ENCODE measurements at regions not wholly inside any gene's neighbourhood (a gene's known extent, or its start where the extent isn't known, plus 50 kb on each side); places are given as distances from the start of the nearest gene placed in this dataset.
"Not testable (repeated sequence)": the region's sequence is repeated elsewhere in the genome, so short reads cannot be mapped to it uniquely, and the experiment has no call there.

GRCh38 chr6:68225729-68226128 is 409.4 kb upstream of the ADGRB3 start (continued):
- TF ChIP-seq HEYL (CRISPR knock-in tag; IDR thresholded peaks at IDR 0.05) = no peak
- no peak for TF ChIP-seq HES2 (IDR thresholded peaks at IDR 0.05)

- Histone ChIP-seq H3K4me3 (no peak overlapping the region), H3K9me3 (no peaks in the 10 kb centered on the region), H3K4me1 (no peaks in the 10 kb centered on the region), H3K4me2 (no peak overlapping the region), H3K27ac (no peak overlapping the region)
- DNase-seq (ENCODE audit: low read depth in 1 of 2, low spot score in 1 of 2) (no peak), ATAC-seq (no peak), FAIRE-seq (no peak)
- ChIA-PET CTCF (no interaction called here), POLR2A (no interaction called here)
- 49% methylated on average over 2 of the region's 2 CpGs for WGBS (ENCODE audit: missing lambda C conversion rate)
- no peak for TF ChIP-seq SREBF2 (IDR thresholded peaks at IDR 0.05)
- TF ChIP-seq MAZ (IDR thresholded peaks at IDR 0.05; ENCODE audit: borderline replicate concordance, low read depth, low read length) = no peak
- no peak for TF ChIP-seq ZFP36 (IDR thresholded peaks at IDR 0.05; ENCODE audit: borderline replicate concordance, partially characterized antibody)
- TF ChIP-seq TFCP2L1 (CRISPR knock-in tag; IDR thresholded peaks at IDR 0.05) = no peak
- no peak for TF ChIP-seq NR3C1 (IDR thresholded peaks at IDR 0.05)
- TF ChIP-seq POLR2A (IDR thresholded peaks at IDR 0.05; ENCODE audit: low read length) = no peak
- no peak for TF ChIP-seq ELK1 (IDR thresholded peaks at IDR 0.05; ENCODE audit: low read depth, low read length)
- no peak for TF ChIP-seq MAFK (IDR thresholded peaks at IDR 0.05; ENCODE audit: partially characterized antibody)
- no peak for TF ChIP-seq EP300 (IDR thresholded peaks at IDR 0.05)
- no peak for TF ChIP-seq HOXB13 (CRISPR knock-in tag; IDR thresholded peaks at IDR 0.05; ENCODE audit: low read depth)
- no peak for TF ChIP-seq MAX (IDR thresholded peaks at IDR 0.05)
- TF ChIP-seq RNF2 (IDR thresholded peaks at IDR 0.05; ENCODE audit: borderline replicate concordance, low read depth) = no peak
- no peak for TF ChIP-seq POLR2AphosphoS2 (conservative IDR thresholded peaks at IDR 0.05; ENCODE audit: low read length)
- TF ChIP-seq HOXB5 (CRISPR knock-in tag; IDR thresholded peaks at IDR 0.05) = no peak
- TF ChIP-seq JUN (IDR thresholded peaks at IDR 0.05) = no peak
- no peak for TF ChIP-seq PBX3 (IDR thresholded peaks at IDR 0.05)
- TF ChIP-seq KDM1A (IDR thresholded peaks at IDR 0.05; ENCODE audit: low read depth) = no peak
- TF ChIP-seq CHD2 (IDR thresholded peaks at IDR 0.05; ENCODE audit: low read length, partially characterized antibody) = no peak
- no peak for TF ChIP-seq FOXS1 (CRISPR knock-in tag; IDR thresholded peaks at IDR 0.05)
Observed at GRCh38 chr6:68211242-68211795, 423.8 kb upstream of the ADGRB3 start.

- H3K4me3 ChIP-seq; DNase-seq (ENCODE audit: low read depth in 1 of 2, low spot score in 1 of 2); POLR2A ChIA-PET; H3K9me3 ChIP-seq; H3K4me2 ChIP-seq; H3K27ac ChIP-seq; H3K4me1 ChIP-seq; FAIRE-seq; CTCF ChIA-PET; ATAC-seq: not testable (repeated sequence)
Observed at GRCh38 chr6:68207612-68208011, 427.5 kb upstream of the ADGRB3 start.

- Histone ChIP-seq H3K27ac (no peak overlapping the region), H3K4me2 (no peak overlapping the region), H3K4me1 (no peaks in the 10 kb centered on the region), H3K4me3 (no peak overlapping the region), H3K9me3 (no peaks in the 10 kb centered on the region)
- FAIRE-seq (no peak), DNase-seq (ENCODE audit: low read depth in 1 of 2, low spot score in 1 of 2) (no peak), ATAC-seq (no peak)
- TF ChIP-seq MYC (IDR thresholded peaks at IDR 0.05; ENCODE audit: borderline replicate concordance, low read length) (no peak), RAD21 (conservative IDR thresholded peaks at IDR 0.05 in 1 of 2, IDR thresholded peaks at IDR 0.05 in 1 of 2) (no peak), PHF8 (IDR thresholded peaks at IDR 0.05; ENCODE audit: borderline replicate concordance, low read depth) (no peak), KDM1A (IDR thresholded peaks at IDR 0.05; ENCODE audit: low read depth) (no peak), ZNF302 (CRISPR knock-in tag; IDR thresholded peaks at IDR 0.05) (no peak), FOXS1 (CRISPR knock-in tag; IDR thresholded peaks at IDR 0.05) (no peak), CEBPB (IDR thresholded peaks at IDR 0.05) (no peak), CBX8 (IDR thresholded peaks at IDR 0.05) (no peak), POLR2AphosphoS2 (conservative IDR thresholded peaks at IDR 0.05; ENCODE audit: low read length) (no peak)
- CTCF ChIA-PET = no interaction called here
- POLR2A ChIA-PET = no interaction called here
Observed at GRCh38 chr6:68200929-68201328, 434.2 kb upstream of the ADGRB3 start.

Data from A549 (cell line).